HL-60 (cell line): ENCODE measurements at regions not wholly inside any gene's neighbourhood (a gene's known extent, or its start where the extent isn't known, plus 50 kb on each side); places are given as distances from the start of the nearest gene placed in this dataset.
A peak's percentile ranks its signal among the peaks of the same experiment; 100 is the strongest.

ENCODE experiments used
- DNase-seq, 2 experiments: peaks; one replicate each; pipeline ENCODE4 v3.0.0-alpha.2; 2010 to 2020; ENCODE audit warnings: low read depth in 1 of 2, low spot score in 1 of 2
- H3K27ac ChIP-seq: fragments of 250-450 bp; sonication (Bioruptor Pico); replicated peaks from 2 replicates; pipeline ENCODE4 v1.5.1; 2020; ENCODE audit warnings: mild to moderate bottlenecking, moderate library complexity
- H3K27me3 ChIP-seq: fragments of 250-450 bp; sonication (Bioruptor Pico); 2 replicates; pipeline ENCODE4 v1.5.1; 2021; ENCODE audit warnings: mild to moderate bottlenecking, moderate library complexity; ENCODE audit not compliant: insufficient read depth, poor library complexity, severe bottlenecking
- H3K4me3 ChIP-seq: replicated peaks from 2 replicates; pipeline ENCODE4 v1.5.1; 2011; ENCODE audit warnings: mild to moderate bottlenecking, control low read depth, low read length; ENCODE audit not compliant: insufficient read depth
- GABPA ChIP-seq: IDR thresholded peaks from 2 replicates; pipeline ENCODE4 v1.6.1; 2012; ENCODE audit warnings: low read depth
- POLR2AphosphoS5 ChIP-seq: IDR thresholded peaks from 2 replicates; pipeline ENCODE4 v1.6.1; 2012; ENCODE audit warnings: low read depth
- SPI1 ChIP-seq: IDR thresholded peaks from 2 replicates; pipeline ENCODE4 v1.6.1; 2012; ENCODE audit warnings: low read depth, mild to moderate bottlenecking, borderline replicate concordance
- TF ChIP-seq, protein P1 (sequence below): IDR thresholded peaks from 2 replicates; pipeline ENCODE4 v1.6.1; 2012; ENCODE audit warnings: low read depth; ENCODE audit not compliant: insufficient replicate concordance
- TF ChIP-seq, protein P2 (sequence below): IDR thresholded peaks from one replicate; pipeline ENCODE4 v1.5.1; 2011; ENCODE audit warnings: low read length, control low read depth, inconsistent platforms; ENCODE audit not compliant: insufficient read depth

DNA sequence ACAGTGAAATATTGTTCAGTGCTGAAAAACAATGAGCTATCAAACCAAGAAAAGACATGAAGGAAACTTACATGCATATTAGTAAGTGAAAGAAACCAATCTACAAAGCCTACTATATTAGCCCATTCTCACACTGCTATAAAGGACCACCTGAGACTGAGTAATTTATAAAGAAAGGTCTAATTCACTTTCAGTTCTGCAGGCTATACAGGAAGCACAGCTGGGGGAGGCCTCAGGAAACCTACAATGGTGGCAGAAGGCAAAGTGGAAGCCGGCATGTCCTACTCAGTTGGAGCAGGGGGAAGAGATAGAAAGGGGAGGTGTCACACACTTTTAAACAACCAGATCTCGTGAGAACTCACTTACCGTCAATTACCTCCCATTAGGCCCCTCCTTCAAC is 232.1 kb downstream of the TMX3 start:
- no peak overlapping the region for H3K4me3 ChIP-seq
- no peak overlapping the region for H3K27ac ChIP-seq
- TF ChIP-seq, protein P1, sequence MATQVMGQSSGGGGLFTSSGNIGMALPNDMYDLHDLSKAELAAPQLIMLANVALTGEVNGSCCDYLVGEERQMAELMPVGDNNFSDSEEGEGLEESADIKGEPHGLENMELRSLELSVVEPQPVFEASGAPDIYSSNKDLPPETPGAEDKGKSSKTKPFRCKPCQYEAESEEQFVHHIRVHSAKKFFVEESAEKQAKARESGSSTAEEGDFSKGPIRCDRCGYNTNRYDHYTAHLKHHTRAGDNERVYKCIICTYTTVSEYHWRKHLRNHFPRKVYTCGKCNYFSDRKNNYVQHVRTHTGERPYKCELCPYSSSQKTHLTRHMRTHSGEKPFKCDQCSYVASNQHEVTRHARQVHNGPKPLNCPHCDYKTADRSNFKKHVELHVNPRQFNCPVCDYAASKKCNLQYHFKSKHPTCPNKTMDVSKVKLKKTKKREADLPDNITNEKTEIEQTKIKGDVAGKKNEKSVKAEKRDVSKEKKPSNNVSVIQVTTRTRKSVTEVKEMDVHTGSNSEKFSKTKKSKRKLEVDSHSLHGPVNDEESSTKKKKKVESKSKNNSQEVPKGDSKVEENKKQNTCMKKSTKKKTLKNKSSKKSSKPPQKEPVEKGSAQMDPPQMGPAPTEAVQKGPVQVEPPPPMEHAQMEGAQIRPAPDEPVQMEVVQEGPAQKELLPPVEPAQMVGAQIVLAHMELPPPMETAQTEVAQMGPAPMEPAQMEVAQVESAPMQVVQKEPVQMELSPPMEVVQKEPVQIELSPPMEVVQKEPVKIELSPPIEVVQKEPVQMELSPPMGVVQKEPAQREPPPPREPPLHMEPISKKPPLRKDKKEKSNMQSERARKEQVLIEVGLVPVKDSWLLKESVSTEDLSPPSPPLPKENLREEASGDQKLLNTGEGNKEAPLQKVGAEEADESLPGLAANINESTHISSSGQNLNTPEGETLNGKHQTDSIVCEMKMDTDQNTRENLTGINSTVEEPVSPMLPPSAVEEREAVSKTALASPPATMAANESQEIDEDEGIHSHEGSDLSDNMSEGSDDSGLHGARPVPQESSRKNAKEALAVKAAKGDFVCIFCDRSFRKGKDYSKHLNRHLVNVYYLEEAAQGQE = no peak
- peaks cover 2% of the 10 kb centered on the region for H3K27me3 ChIP-seq
- DNase-seq = no peak

DNA sequence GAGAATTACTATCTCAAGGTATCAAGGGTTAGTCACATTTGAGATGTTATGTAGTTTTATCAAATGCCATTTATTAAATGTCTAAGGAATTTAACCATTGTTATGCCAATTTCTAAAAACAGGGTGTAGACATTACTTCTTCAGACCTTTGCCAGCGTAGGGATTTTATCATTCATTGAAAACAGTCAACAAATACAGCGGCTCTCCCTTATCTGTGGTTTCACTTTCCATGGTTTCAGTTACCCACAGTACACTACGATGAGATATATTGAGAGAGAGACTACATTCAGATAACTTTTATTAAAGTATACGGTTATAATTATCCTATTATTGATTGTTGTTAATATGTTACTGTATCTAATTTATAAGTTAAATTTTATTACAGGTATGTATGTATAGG is 234.7 kb downstream of the TMX3 start:
- no peak overlapping the region for H3K4me3 ChIP-seq
- no peak overlapping the region for H3K27ac ChIP-seq
- DNase-seq = no peak
- TF ChIP-seq GABPA = no peak
- TF ChIP-seq, protein P1 = no peak
- TF ChIP-seq, protein P2, sequence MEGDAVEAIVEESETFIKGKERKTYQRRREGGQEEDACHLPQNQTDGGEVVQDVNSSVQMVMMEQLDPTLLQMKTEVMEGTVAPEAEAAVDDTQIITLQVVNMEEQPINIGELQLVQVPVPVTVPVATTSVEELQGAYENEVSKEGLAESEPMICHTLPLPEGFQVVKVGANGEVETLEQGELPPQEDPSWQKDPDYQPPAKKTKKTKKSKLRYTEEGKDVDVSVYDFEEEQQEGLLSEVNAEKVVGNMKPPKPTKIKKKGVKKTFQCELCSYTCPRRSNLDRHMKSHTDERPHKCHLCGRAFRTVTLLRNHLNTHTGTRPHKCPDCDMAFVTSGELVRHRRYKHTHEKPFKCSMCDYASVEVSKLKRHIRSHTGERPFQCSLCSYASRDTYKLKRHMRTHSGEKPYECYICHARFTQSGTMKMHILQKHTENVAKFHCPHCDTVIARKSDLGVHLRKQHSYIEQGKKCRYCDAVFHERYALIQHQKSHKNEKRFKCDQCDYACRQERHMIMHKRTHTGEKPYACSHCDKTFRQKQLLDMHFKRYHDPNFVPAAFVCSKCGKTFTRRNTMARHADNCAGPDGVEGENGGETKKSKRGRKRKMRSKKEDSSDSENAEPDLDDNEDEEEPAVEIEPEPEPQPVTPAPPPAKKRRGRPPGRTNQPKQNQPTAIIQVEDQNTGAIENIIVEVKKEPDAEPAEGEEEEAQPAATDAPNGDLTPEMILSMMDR = no peak
- no peak for TF ChIP-seq SPI1
- TF ChIP-seq POLR2AphosphoS5 = no peak
- H3K27me3 ChIP-seq = peaks cover 4% of the 10 kb centered on the region

DNA sequence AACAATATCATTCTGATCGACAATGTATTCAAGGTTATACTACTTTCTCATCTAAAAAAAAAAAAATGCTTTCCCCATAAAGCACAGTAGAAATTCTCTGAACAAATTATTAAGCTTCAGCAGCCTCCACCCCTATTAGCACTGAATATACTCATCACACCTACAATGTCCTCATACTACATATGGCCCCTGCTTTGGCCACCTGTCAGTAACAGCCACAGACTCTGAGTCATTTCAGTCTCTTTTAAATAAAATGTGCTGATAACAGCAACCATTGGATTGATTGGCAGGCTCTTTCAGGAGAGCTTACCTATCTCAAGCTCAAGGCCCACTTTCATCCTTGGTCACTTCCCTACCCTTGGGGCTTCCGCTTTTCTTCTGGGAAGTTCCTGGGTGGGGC is 236.7 kb downstream of the TMX3 start:
- TF ChIP-seq, protein P2 = no peak
- TF ChIP-seq SPI1 = peak; percentile 46
- no peak for DNase-seq

DNA sequence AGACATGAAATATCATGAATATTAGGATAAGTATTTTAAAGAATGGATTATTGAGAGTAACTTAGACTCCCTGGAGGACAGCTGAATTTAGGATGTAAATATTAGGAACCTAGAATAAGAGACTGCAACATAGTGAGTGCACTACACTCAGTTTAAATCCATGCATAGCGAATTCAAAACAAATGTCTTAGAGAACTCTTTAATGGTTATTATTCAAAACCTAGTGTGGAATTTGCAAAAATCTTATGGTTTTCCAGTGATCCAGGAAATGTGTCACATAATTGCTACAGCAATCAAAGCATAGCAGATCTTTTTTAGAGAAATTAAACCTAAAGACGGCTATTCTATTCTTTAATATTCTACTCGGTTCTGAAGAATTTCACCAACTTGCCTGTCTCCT is 239.0 kb downstream of the TMX3 start:
- Histone ChIP-seq H3K27ac (no peak overlapping the region), H3K27me3 (peaks cover 2% of the 10 kb centered on the region), H3K4me3 (no peak overlapping the region)
- DNase-seq = no peak
- no peak for TF ChIP-seq SPI1
- TF ChIP-seq, protein P2 = no peak
- TF ChIP-seq GABPA = no peak
- TF ChIP-seq, protein P1 = no peak
- no peak for TF ChIP-seq POLR2AphosphoS5

More for the DNA sequence above, 236.7 kb downstream of the TMX3 start:
- Histone ChIP-seq H3K27ac (no peak overlapping the region), H3K27me3 (peaks cover 4% of the 10 kb centered on the region), H3K4me3 (no peak overlapping the region)
